Stimulated activated CD4-positive, alpha-beta T cell treated with anti-CD3 and anti-CD28 coated beads, Interleukin-4, amount 100 ng/mL, for 1 hour (primary cell): ENCODE measurements at regions not wholly inside any gene's neighbourhood (a gene's known extent, or its start where the extent isn't known, plus 50 kb on each side); places are given as distances from the start of the nearest gene placed in this dataset.
"Not testable (repeated sequence)": the region's sequence is repeated elsewhere in the genome, so short reads cannot be mapped to it uniquely, and the experiment has no call there.

Experiments
- DNase-seq: peaks from one replicate; pipeline ENCODE4 v3.0.0-alpha.2; 2020

GRCh38 chr3:135559802-135560201, 405.7 kb upstream of the PPP2R3A start:
- no peak for DNase-seq

- no peak for DNase-seq
Observed at GRCh38 chr3:135560847-135561246, 404.7 kb upstream of the PPP2R3A start.

GRCh38 chr3:135564696-135565095, 400.8 kb upstream of the PPP2R3A start:
- DNase-seq, result no peak

- no peak for DNase-seq
Observed at GRCh38 chr3:135565546-135565945, 400.0 kb upstream of the PPP2R3A start.

GRCh38 chr3:135567223-135567622, 398.3 kb upstream of the PPP2R3A start:
- DNase-seq, result no peak

GRCh38 chr3:135576751-135577150, 388.8 kb upstream of the PPP2R3A start:
- DNase-seq, result no peak

- no peak for DNase-seq
Observed at GRCh38 chr3:135581806-135582205, 383.7 kb upstream of the PPP2R3A start.

GRCh38 chr3:135582800-135583199, 382.7 kb upstream of the PPP2R3A start:
- no peak for DNase-seq

GRCh38 chr3:135596563-135596962, 369.0 kb upstream of the PPP2R3A start:
- no peak for DNase-seq

- DNase-seq, result no peak
Observed at GRCh38 chr3:135597855-135598254, 367.7 kb upstream of the PPP2R3A start.

- no peak for DNase-seq
Observed at GRCh38 chr3:135598597-135598996, 366.9 kb upstream of the PPP2R3A start.

- DNase-seq, result not testable (repeated sequence)
Observed at GRCh38 chr3:135604512-135604911, 361.0 kb upstream of the PPP2R3A start.

GRCh38 chr3:135618123-135618522, 347.4 kb upstream of the PPP2R3A start:
- DNase-seq, result no peak

GRCh38 chr3:135621184-135621920, 344.2 kb upstream of the PPP2R3A start:
- DNase-seq, result no peak

- no peak for DNase-seq
Observed at GRCh38 chr3:135622215-135622614, 343.3 kb upstream of the PPP2R3A start.

- DNase-seq, result no peak
Observed at GRCh38 chr3:135622656-135623055, 342.9 kb upstream of the PPP2R3A start.

GRCh38 chr3:135623558-135623957, 342.0 kb upstream of the PPP2R3A start:
- DNase-seq, result no peak

GRCh38 chr3:135627057-135627456, 338.5 kb upstream of the PPP2R3A start:
- no peak for DNase-seq

- no peak for DNase-seq
Observed at GRCh38 chr3:135629701-135630408, 335.7 kb upstream of the PPP2R3A start.

GRCh38 chr3:135632556-135633065, 332.9 kb upstream of the PPP2R3A start:
- DNase-seq, result no peak

GRCh38 chr3:135633078-135633477, 332.4 kb upstream of the PPP2R3A start:
- DNase-seq, result no peak

GRCh38 chr3:135636596-135636995, 328.9 kb upstream of the PPP2R3A start:
- no peak for DNase-seq

- DNase-seq, result no peak
Observed at GRCh38 chr3:135637013-135637412, 328.5 kb upstream of the PPP2R3A start.

GRCh38 chr3:135641761-135642160, 323.8 kb upstream of the PPP2R3A start:
- no peak for DNase-seq
